Epidermal melanocyte (primary cell): ENCODE measurements at regions not wholly inside any gene's neighbourhood (a gene's known extent, or its start where the extent isn't known, plus 50 kb on each side); places are given as distances from the start of the nearest gene placed in this dataset.
A peak's percentile ranks its signal among the peaks of the same experiment; 100 is the strongest.

Experiments
- DNase-seq: peaks from one replicate; pipeline ENCODE4 v3.0.0; 2011; ENCODE audit warnings: low spot score; ENCODE audit not compliant: insufficient read length

- no peak for DNase-seq
These were observed 52.8 kb upstream of the MEIS1 start for GRCh38 chr2:66382091-66382490.

GRCh38 chr2:66379473-66379872 is 55.5 kb upstream of the MEIS1 start:
- no peak for DNase-seq

GRCh38 chr2:66377832-66378231 is 57.1 kb upstream of the MEIS1 start:
- no peak for DNase-seq

GRCh38 chr2:66370824-66371223 is 64.1 kb upstream of the MEIS1 start:
- DNase-seq, result no peak

- DNase-seq, result no peak
These were observed 68.3 kb upstream of the MEIS1 start for GRCh38 chr2:66366619-66367018.

- peak; percentile 33 for DNase-seq
These were observed 70.2 kb upstream of the MEIS1 start for GRCh38 chr2:66364495-66365333.

- DNase-seq, result no peak
These were observed 72.2 kb upstream of the MEIS1 start for GRCh38 chr2:66362701-66363100.

- DNase-seq, result no peak
These were observed 88.7 kb upstream of the MEIS1 start for GRCh38 chr2:66346231-66346664.

GRCh38 chr2:66344087-66344663 is 90.8 kb upstream of the MEIS1 start:
- DNase-seq, result no peak

GRCh38 chr2:66343259-66343658 is 91.7 kb upstream of the MEIS1 start:
- no peak for DNase-seq

GRCh38 chr2:66340521-66340920 is 94.4 kb upstream of the MEIS1 start:
- no peak for DNase-seq

- no peak for DNase-seq
These were observed 100.5 kb upstream of the MEIS1 start for GRCh38 chr2:66334237-66335029.

- DNase-seq, result no peak
These were observed 103.7 kb upstream of the MEIS1 start for GRCh38 chr2:66331176-66331575.

GRCh38 chr2:66329081-66329605 is 105.8 kb upstream of the MEIS1 start:
- DNase-seq, result no peak

- no peak for DNase-seq
These were observed 107.7 kb upstream of the MEIS1 start for GRCh38 chr2:66327066-66327740.

- DNase-seq, result no peak
These were observed 109.9 kb upstream of the MEIS1 start for GRCh38 chr2:66324909-66325528.

- no peak for DNase-seq
These were observed 110.6 kb upstream of the MEIS1 start for GRCh38 chr2:66324356-66324755.

- DNase-seq, result no peak
These were observed 111.5 kb upstream of the MEIS1 start for GRCh38 chr2:66323406-66323805.

- no peak for DNase-seq
These were observed 112.2 kb upstream of the MEIS1 start for GRCh38 chr2:66322506-66323260.

- no peak for DNase-seq
These were observed 116.8 kb upstream of the MEIS1 start for GRCh38 chr2:66318009-66318561.
